Daoy (cell line): ENCODE measurements at regions not wholly inside any gene's neighbourhood (a gene's known extent, or its start where the extent isn't known, plus 50 kb on each side); places are given as distances from the start of the nearest gene placed in this dataset.
"Not testable (repeated sequence)": the region's sequence is repeated elsewhere in the genome, so short reads cannot be mapped to it uniquely, and the experiment has no call there.

Experiments used
- DNase-seq: peaks from one replicate; pipeline ENCODE4 v3.0.0-alpha.2; 2015; ENCODE audit warnings: low read depth

GRCh38 chr3:106448372-106448966, 579.7 kb upstream of the CBLB start:
- DNase-seq = not testable (repeated sequence)

- no peak for DNase-seq
Observed at GRCh38 chr3:106452096-106452495, 583.3 kb upstream of the CBLB start.

- no peak for DNase-seq
Observed at GRCh38 chr3:106454497-106454896, 585.7 kb upstream of the CBLB start.

- peak; percentile 94 for DNase-seq
Observed at GRCh38 chr3:106457281-106458180, 588.7 kb upstream of the CBLB start.

- DNase-seq = no peak
Observed at GRCh38 chr3:106458952-106459351, 590.1 kb upstream of the CBLB start.

- no peak for DNase-seq
Observed at GRCh38 chr3:106466881-106467280, 598.1 kb upstream of the CBLB start.

- DNase-seq = no peak
Observed at GRCh38 chr3:106473576-106474475, 605.0 kb upstream of the CBLB start.

- no peak for DNase-seq
Observed at GRCh38 chr3:106482451-106482850, 613.6 kb upstream of the CBLB start.

- DNase-seq = no peak
Observed at GRCh38 chr3:106485217-106485616, 616.4 kb upstream of the CBLB start.

- DNase-seq = no peak
Observed at GRCh38 chr3:106485802-106486201, 617.0 kb upstream of the CBLB start.

- DNase-seq = not testable (repeated sequence)
Observed at GRCh38 chr3:106486945-106487639, 618.3 kb upstream of the CBLB start.

GRCh38 chr3:106488331-106488730, 619.5 kb upstream of the CBLB start:
- DNase-seq = no peak

- DNase-seq = no peak
Observed at GRCh38 chr3:106491796-106492195, 623.0 kb upstream of the CBLB start.

- DNase-seq = no peak
Observed at GRCh38 chr3:106508331-106508893, 639.6 kb upstream of the CBLB start.

- DNase-seq = no peak
Observed at GRCh38 chr3:106510206-106510605, 641.4 kb upstream of the CBLB start.

GRCh38 chr3:106512846-106513245, 644.0 kb upstream of the CBLB start:
- no peak for DNase-seq

- no peak for DNase-seq
Observed at GRCh38 chr3:106514431-106514830, 645.6 kb upstream of the CBLB start.

GRCh38 chr3:106518516-106518915, 649.7 kb upstream of the CBLB start:
- peak; percentile 12 for DNase-seq

- no peak for DNase-seq
Observed at GRCh38 chr3:106522397-106522796, 653.6 kb upstream of the CBLB start.

GRCh38 chr3:106528932-106529331, 660.1 kb upstream of the CBLB start:
- no peak for DNase-seq

- DNase-seq = no peak
Observed at GRCh38 chr3:106529738-106530137, 660.9 kb upstream of the CBLB start.
